SK-N-SH (cell line): ENCODE measurements at regions not wholly inside any gene's neighbourhood (a gene's known extent, or its start where the extent isn't known, plus 50 kb on each side); places are given as distances from the start of the nearest gene placed in this dataset.

Experiments used
- CTCF ChIA-PET: fragments of 300-600, 350-600 bp; formaldehyde crosslinking; extraction: SDS; loops from one replicate; lab custom pipeline; 2021; lab: Yijun Ruan, JAX
- POLR2A ChIA-PET: fragments of 350-600 bp; sonication (Branson Sonifier 250); formaldehyde crosslinking; extraction: SDS; loops from one replicate; lab custom pipeline; 2020; ENCODE audit warnings: antibody characterized with exemption, inconsistent platforms; lab: Yijun Ruan, JAX
- DNase-seq: peaks from one replicate; pipeline ENCODE4 v3.0.0; 2012
- H2AFZ ChIP-seq: fragments of 200-600 bp; sonication (generic); 2 replicates; pipeline ENCODE4 v1.8.1; 2016; ENCODE audit warnings: antibody characterized with exemption, mild to moderate bottlenecking, low read depth
- H3F3A ChIP-seq: fragments of 200-600 bp; sonication (generic); replicated peaks from 2 replicates; pipeline ENCODE3; 2016; ENCODE audit warnings: antibody characterized with exemption, mild to moderate bottlenecking; ENCODE audit not compliant: insufficient read depth
- H3K27ac ChIP-seq, 2 experiments: fragments of 200-500 bp in 1 of 2; fragments of 200-600 bp in 1 of 2; sonication (Bioruptor generic) in 1 of 2; sonication (generic), shearing (Covaris generic) in 1 of 2; 2 replicates each; pipeline versions ENCODE4 v1.5.1 to v1.6.1; 2014 to 2016; ENCODE audit warnings: low read depth in 2 of 2, inconsistent platforms in 1 of 2, low read length in 1 of 2, mild to moderate bottlenecking in 1 of 2, mixed read lengths in 1 of 2
- H3K27me3 ChIP-seq: fragments of 200-600 bp; sonication (generic), shearing (Covaris generic); 2 replicates; pipeline ENCODE4 v1.6.1; 2016; ENCODE audit warnings: mixed run types; ENCODE audit not compliant: insufficient read depth
- H3K36me3 ChIP-seq, 2 experiments: fragments of 200-500 bp in 1 of 2; fragments of 200-600 bp in 1 of 2; sonication (Bioruptor generic) in 1 of 2; sonication (generic) in 1 of 2; replicated peaks in 1 of 2; 2 replicates each; pipeline versions ENCODE3 to v1.5.1; 2014 to 2016; ENCODE audit warnings: low read length in 1 of 2, mild to moderate bottlenecking in 1 of 2; ENCODE audit not compliant: insufficient read depth in 2 of 2, control insufficient read depth in 1 of 2
- H3K4me1 ChIP-seq, 2 experiments: fragments of 200-500 bp in 1 of 2; fragments of 200-600 bp in 1 of 2; sonication (Bioruptor generic) in 1 of 2; sonication (generic), shearing (Covaris generic) in 1 of 2; 2 replicates each; pipeline versions ENCODE4 v1.5.1 to v1.6.1; 2014 to 2016; ENCODE audit warnings: low read depth in 1 of 2, low read length in 1 of 2, mixed run types in 1 of 2; ENCODE audit not compliant: insufficient read depth in 2 of 2, control insufficient read depth in 1 of 2
- H3K4me2 ChIP-seq: fragments of 200-600 bp; sonication (generic), shearing (Covaris generic); 2 replicates; pipeline ENCODE4 v1.6.1; 2017; ENCODE audit warnings: mixed run types
- H3K4me3 ChIP-seq, 2 experiments: fragments of 200-500 bp in 1 of 2; fragments of 200-600 bp in 1 of 2; sonication (Bioruptor generic) in 1 of 2; sonication (generic), shearing (Covaris generic) in 1 of 2; 2 replicates each; pipeline versions ENCODE4 v1.5.1 to v1.8.1; 2014 to 2016; ENCODE audit warnings: low read depth in 2 of 2, inconsistent platforms in 1 of 2, low read length in 1 of 2, mild to moderate bottlenecking in 1 of 2, mixed read lengths in 1 of 2, moderate library complexity in 1 of 2
- H3K79me2 ChIP-seq: fragments of 200-600 bp; sonication (generic); 2 replicates; pipeline ENCODE4 v1.8.1; 2017; ENCODE audit warnings: mild to moderate bottlenecking; ENCODE audit not compliant: insufficient read depth
- H3K9ac ChIP-seq: fragments of 200-600 bp; sonication (generic); 2 replicates; pipeline ENCODE4 v1.6.1; 2017; ENCODE audit warnings: mixed run types
- H3K9me2 ChIP-seq: fragments of 200-600 bp; sonication (generic); 2 replicates; pipeline ENCODE4 v1.6.1; 2017; ENCODE audit warnings: mixed run types
- H3K9me3 ChIP-seq: fragments of 200-600 bp; sonication (generic); 2 replicates; pipeline ENCODE4 v1.6.1; 2017; ENCODE audit warnings: mixed run types, mild to moderate bottlenecking, moderate library complexity
- H4K20me1 ChIP-seq: fragments of 200-600 bp; sonication (generic); 2 replicates; pipeline ENCODE4 v1.6.1; 2017; ENCODE audit warnings: mild to moderate bottlenecking, mixed run types; ENCODE audit not compliant: insufficient read depth
- CHD2 ChIP-seq: fragments of 150-350 bp; IDR thresholded peaks from 2 replicates; pipeline ENCODE4 v1.6.1; 2018; ENCODE audit warnings: low read length; ENCODE audit not compliant: partially characterized antibody
- EP300 ChIP-seq, 2 experiments: IDR thresholded peaks; 2 replicates each; pipeline versions ENCODE4 v1.4.0 to v1.6.1; 2012; ENCODE audit warnings: borderline replicate concordance in 1 of 2, low read depth in 1 of 2, low read length in 1 of 2
- EZH2phosphoT487 ChIP-seq: fragments of 200-600 bp; sonication (generic); IDR thresholded peaks from 2 replicates; pipeline ENCODE4 v1.6.1; 2017; ENCODE audit warnings: low read depth, mixed run types, mild to moderate bottlenecking, antibody characterized with exemption, moderate library complexity, borderline replicate concordance
- FOSL2 ChIP-seq: IDR thresholded peaks from 2 replicates; pipeline ENCODE4 v1.4.0; 2012; ENCODE audit warnings: low read depth, mild to moderate bottlenecking, moderate library complexity, borderline replicate concordance
- FOXJ3 ChIP-seq: sonication (generic); formaldehyde crosslinking; IDR thresholded peaks from 2 replicates; pipeline ENCODE4 v1.5.1; 2020; ENCODE audit warnings: mild to moderate bottlenecking, missing genetic modification reagents
- FOXM1 ChIP-seq: IDR thresholded peaks from 2 replicates; pipeline ENCODE4 v1.4.0; 2012; ENCODE audit warnings: low read depth, mild to moderate bottlenecking
- GABPA ChIP-seq: IDR thresholded peaks from 2 replicates; pipeline ENCODE4 v1.4.0; 2012; ENCODE audit warnings: low read depth, mild to moderate bottlenecking
- JUND ChIP-seq: IDR thresholded peaks from 2 replicates; pipeline ENCODE4 v1.4.0; 2012
- NRF1 ChIP-seq: IDR thresholded peaks from 2 replicates; pipeline ENCODE4 v1.6.1; 2012; ENCODE audit warnings: low read depth, mild to moderate bottlenecking, low read length
- RAD21 ChIP-seq: IDR thresholded peaks from 2 replicates; pipeline ENCODE4 v1.6.1; 2012; ENCODE audit warnings: mild to moderate bottlenecking, low read length
- RCOR1 ChIP-seq: fragments of 150-350 bp; IDR thresholded peaks from 2 replicates; pipeline ENCODE4 v1.6.1; 2017; ENCODE audit warnings: antibody characterized with exemption, low read length
- RXRA ChIP-seq: IDR thresholded peaks from 2 replicates; pipeline ENCODE4 v1.4.0; 2012; ENCODE audit warnings: low read depth, mild to moderate bottlenecking, borderline replicate concordance
- SIN3A ChIP-seq: IDR thresholded peaks from 2 replicates; pipeline ENCODE4 v1.6.1; 2012; ENCODE audit warnings: low read depth, mild to moderate bottlenecking, low read length, moderate library complexity, borderline replicate concordance
- SMC3 ChIP-seq: IDR thresholded peaks from 2 replicates; pipeline ENCODE4 v1.6.1; 2012; ENCODE audit warnings: low read depth, low read length, improper control_type of control experiment
- TAF1 ChIP-seq: IDR thresholded peaks from 2 replicates; pipeline ENCODE4 v1.6.1; 2012; ENCODE audit warnings: low read depth, mild to moderate bottlenecking, low read length, moderate library complexity, borderline replicate concordance
- TCF12 ChIP-seq: IDR thresholded peaks from 2 replicates; pipeline ENCODE4 v1.4.0; 2012
- TEAD4 ChIP-seq: IDR thresholded peaks from 2 replicates; pipeline ENCODE4 v1.4.0; 2012; ENCODE audit warnings: mild to moderate bottlenecking, borderline replicate concordance; ENCODE audit not compliant: insufficient read depth
- WGBS: methylation state at CpG from one replicate; pipeline ENCODE4 v1.1.6; 2017; ENCODE audit warnings: low lambda C conversion rate; 5-methylcytosine and 5-hydroxymethylcytosine counted together
- TF ChIP-seq, protein P1 (sequence below): IDR thresholded peaks from 2 replicates; pipeline ENCODE4; 2012
- TF ChIP-seq, protein P2 (sequence below): IDR thresholded peaks from 2 replicates; pipeline ENCODE4 v1.4.0; 2012; ENCODE audit warnings: low read depth, borderline replicate concordance
- TF ChIP-seq, protein P3 (sequence below): fragments of 200-600 bp; sonication (generic); IDR thresholded peaks from 2 replicates; pipeline ENCODE4 v1.6.1; 2017; ENCODE audit warnings: antibody characterized with exemption, mild to moderate bottlenecking, moderate library complexity
- TF ChIP-seq, protein P4 (sequence below): fragments of 150-350 bp; IDR thresholded peaks from 2 replicates; pipeline ENCODE4 v1.6.1; 2016; ENCODE audit warnings: mild to moderate bottlenecking, low read depth, low read length

DNA sequence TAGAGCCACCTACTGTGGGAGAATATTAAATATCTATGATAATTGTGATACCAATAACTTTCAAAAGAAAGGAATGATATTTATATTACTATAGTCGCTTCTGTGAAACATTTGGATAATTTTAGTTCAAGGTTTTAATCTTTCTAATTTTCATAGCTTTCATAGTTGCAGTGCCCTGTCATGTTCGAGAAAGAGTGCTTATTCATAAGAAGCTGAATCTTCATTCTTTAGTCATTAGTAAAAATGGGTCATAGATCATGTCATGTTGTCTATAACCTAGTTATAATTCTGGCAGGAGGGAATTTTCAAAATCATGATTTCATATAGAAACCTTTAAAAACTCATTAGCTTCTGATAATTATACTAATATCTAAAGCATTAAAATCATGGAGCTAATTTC is 685.6 kb downstream of the CETN3 start:
- no peak for DNase-seq
- Histone ChIP-seq H4K20me1 (no peaks in the 10 kb centered on the region), H3K79me2 (no peaks in the 10 kb centered on the region), H3K9ac (no peak overlapping the region), H3K4me2 (no peak overlapping the region), H2AFZ (no peak overlapping the region), H3K9me3 (no peaks in the 10 kb centered on the region), H3K4me1 (no peaks in the 10 kb centered on the region; a peak in 1 of 4 replicates), H3K9me2 (no peaks in the 10 kb centered on the region), H3K27ac (no peak overlapping the region), H3K4me3 (no peak overlapping the region), H3K36me3 (no peaks in the 10 kb centered on the region), H3K27me3 (no peaks in the 10 kb centered on the region), H3F3A (no peaks in the 10 kb centered on the region)
- WGBS = 23% methylated on average over 2 of the region's 2 CpGs
- TF ChIP-seq FOSL2 = 0 out of 2 replicates have a peak, but pooled peaks have one; percentile 8
- TF ChIP-seq, protein P1, sequence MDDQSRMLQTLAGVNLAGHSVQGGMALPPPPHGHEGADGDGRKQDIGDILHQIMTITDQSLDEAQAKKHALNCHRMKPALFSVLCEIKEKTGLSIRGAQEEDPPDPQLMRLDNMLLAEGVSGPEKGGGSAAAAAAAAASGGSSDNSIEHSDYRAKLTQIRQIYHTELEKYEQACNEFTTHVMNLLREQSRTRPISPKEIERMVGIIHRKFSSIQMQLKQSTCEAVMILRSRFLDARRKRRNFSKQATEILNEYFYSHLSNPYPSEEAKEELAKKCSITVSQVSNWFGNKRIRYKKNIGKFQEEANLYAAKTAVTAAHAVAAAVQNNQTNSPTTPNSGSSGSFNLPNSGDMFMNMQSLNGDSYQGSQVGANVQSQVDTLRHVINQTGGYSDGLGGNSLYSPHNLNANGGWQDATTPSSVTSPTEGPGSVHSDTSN = 0 out of 2 replicates have a peak, but pooled peaks have one; percentile 18
- no peak for TF ChIP-seq TAF1
- ChIA-PET POLR2A (no interaction called here), CTCF (interaction anchor here (2.0 kb wide), 1 partner anchor 10 kb away, joined by 7 read pairs; no protein-coding TSS in a partner anchor)

DNA sequence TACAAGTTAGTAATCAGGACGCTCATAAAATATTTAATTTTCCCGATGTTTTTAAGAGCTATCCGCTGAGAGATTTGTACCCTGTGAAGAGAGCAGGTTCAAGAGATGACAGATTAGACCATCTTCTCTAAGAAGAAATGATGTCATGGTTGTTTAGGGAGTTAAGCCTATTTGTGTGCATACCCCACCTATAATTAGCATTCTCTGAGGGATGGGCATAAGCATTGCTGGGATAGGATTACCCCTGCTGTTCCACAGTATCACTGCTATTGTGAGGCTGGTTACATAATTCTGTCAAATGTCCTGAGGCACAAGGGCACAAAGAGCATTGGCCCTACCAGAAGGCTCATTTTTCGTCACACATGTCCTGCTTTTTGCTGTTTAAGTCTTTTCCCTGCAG is 687.0 kb downstream of the CETN3 start:
- no peak for DNase-seq
- CTCF ChIA-PET = interaction anchor here (0.7 to 2.0 kb wide), 3 partner anchors 8 to 999 kb away, joined by 3 to 7 read pairs (median 3); no protein-coding TSS in a partner anchor
- POLR2A ChIA-PET = no interaction called here

More for the DNA sequence above, 687.0 kb downstream of the CETN3 start:
- WGBS = 74% methylated on average over 4 of the region's 4 CpGs
- no peak overlapping the region for H3K4me2 ChIP-seq
- H2AFZ ChIP-seq = no peak overlapping the region
- H3K79me2 ChIP-seq = no peaks in the 10 kb centered on the region
- H3F3A ChIP-seq = no peaks in the 10 kb centered on the region
- TF ChIP-seq, protein P2, sequence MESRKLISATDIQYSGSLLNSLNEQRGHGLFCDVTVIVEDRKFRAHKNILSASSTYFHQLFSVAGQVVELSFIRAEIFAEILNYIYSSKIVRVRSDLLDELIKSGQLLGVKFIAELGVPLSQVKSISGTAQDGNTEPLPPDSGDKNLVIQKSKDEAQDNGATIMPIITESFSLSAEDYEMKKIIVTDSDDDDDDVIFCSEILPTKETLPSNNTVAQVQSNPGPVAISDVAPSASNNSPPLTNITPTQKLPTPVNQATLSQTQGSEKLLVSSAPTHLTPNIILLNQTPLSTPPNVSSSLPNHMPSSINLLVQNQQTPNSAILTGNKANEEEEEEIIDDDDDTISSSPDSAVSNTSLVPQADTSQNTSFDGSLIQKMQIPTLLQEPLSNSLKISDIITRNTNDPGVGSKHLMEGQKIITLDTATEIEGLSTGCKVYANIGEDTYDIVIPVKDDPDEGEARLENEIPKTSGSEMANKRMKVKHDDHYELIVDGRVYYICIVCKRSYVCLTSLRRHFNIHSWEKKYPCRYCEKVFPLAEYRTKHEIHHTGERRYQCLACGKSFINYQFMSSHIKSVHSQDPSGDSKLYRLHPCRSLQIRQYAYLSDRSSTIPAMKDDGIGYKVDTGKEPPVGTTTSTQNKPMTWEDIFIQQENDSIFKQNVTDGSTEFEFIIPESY = no peak
- TF ChIP-seq RCOR1 = no peak
- no peak for TF ChIP-seq EZH2phosphoT487
- no peak for TF ChIP-seq NRF1
- TF ChIP-seq SMC3 = no peak
- no peak for TF ChIP-seq TCF12
- no peak for TF ChIP-seq FOXM1
- no peak for TF ChIP-seq GABPA
- TF ChIP-seq SIN3A = no peak
- no peak for TF ChIP-seq CHD2
- TF ChIP-seq, protein P3, sequence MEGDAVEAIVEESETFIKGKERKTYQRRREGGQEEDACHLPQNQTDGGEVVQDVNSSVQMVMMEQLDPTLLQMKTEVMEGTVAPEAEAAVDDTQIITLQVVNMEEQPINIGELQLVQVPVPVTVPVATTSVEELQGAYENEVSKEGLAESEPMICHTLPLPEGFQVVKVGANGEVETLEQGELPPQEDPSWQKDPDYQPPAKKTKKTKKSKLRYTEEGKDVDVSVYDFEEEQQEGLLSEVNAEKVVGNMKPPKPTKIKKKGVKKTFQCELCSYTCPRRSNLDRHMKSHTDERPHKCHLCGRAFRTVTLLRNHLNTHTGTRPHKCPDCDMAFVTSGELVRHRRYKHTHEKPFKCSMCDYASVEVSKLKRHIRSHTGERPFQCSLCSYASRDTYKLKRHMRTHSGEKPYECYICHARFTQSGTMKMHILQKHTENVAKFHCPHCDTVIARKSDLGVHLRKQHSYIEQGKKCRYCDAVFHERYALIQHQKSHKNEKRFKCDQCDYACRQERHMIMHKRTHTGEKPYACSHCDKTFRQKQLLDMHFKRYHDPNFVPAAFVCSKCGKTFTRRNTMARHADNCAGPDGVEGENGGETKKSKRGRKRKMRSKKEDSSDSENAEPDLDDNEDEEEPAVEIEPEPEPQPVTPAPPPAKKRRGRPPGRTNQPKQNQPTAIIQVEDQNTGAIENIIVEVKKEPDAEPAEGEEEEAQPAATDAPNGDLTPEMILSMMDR = no peak
- TF ChIP-seq, protein P1 = no peak
- TF ChIP-seq EP300 (IDR thresholded peaks at IDR 0.05; ENCODE audit: borderline replicate concordance in 1 of 2, low read depth in 1 of 2, low read length in 1 of 2) = no peak
- TF ChIP-seq, protein P4, sequence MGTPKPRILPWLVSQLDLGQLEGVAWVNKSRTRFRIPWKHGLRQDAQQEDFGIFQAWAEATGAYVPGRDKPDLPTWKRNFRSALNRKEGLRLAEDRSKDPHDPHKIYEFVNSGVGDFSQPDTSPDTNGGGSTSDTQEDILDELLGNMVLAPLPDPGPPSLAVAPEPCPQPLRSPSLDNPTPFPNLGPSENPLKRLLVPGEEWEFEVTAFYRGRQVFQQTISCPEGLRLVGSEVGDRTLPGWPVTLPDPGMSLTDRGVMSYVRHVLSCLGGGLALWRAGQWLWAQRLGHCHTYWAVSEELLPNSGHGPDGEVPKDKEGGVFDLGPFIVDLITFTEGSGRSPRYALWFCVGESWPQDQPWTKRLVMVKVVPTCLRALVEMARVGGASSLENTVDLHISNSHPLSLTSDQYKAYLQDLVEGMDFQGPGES = no peak
- TF ChIP-seq RXRA = no peak
- TF ChIP-seq JUND = no peak
- no peak for TF ChIP-seq RAD21
- no peak for TF ChIP-seq TEAD4
- no peak for TF ChIP-seq FOXJ3
- TF ChIP-seq, all 33 proteins: peak for 0
- Histone ChIP-seq H3K4me3 (no peak overlapping the region), H3K4me1 (no peaks in the 10 kb centered on the region; a peak in 1 of 4 replicates), H3K9ac (no peak overlapping the region), H3K9me2 (no peaks in the 10 kb centered on the region), H3K36me3 (no peaks in the 10 kb centered on the region), H3K9me3 (no peaks in the 10 kb centered on the region), H4K20me1 (no peaks in the 10 kb centered on the region), H3K27me3 (no peaks in the 10 kb centered on the region), H3K27ac (no peak overlapping the region)
